AG10803 (cell line): ENCODE measurements at regions not wholly inside any gene's neighbourhood (a gene's known extent, or its start where the extent isn't known, plus 50 kb on each side); places are given as distances from the start of the nearest gene placed in this dataset.
A peak's percentile ranks its signal among the peaks of the same experiment; 100 is the strongest.

Experiments
- DNase-seq: peaks from one replicate; pipeline ENCODE4 v3.0.0; 2010; ENCODE audit warnings: low read depth
- H3K4me3 ChIP-seq: 2 replicates; pipeline ENCODE4 v1.5.1; 2011; ENCODE audit warnings: mild to moderate bottlenecking, low read length, control low read depth
- TF ChIP-seq, protein P1 (sequence below): conservative IDR thresholded peaks from 2 replicates; pipeline ENCODE4 v1.5.1; 2011; ENCODE audit warnings: mild to moderate bottlenecking, low read length, control low read depth, inconsistent platforms

DNA sequence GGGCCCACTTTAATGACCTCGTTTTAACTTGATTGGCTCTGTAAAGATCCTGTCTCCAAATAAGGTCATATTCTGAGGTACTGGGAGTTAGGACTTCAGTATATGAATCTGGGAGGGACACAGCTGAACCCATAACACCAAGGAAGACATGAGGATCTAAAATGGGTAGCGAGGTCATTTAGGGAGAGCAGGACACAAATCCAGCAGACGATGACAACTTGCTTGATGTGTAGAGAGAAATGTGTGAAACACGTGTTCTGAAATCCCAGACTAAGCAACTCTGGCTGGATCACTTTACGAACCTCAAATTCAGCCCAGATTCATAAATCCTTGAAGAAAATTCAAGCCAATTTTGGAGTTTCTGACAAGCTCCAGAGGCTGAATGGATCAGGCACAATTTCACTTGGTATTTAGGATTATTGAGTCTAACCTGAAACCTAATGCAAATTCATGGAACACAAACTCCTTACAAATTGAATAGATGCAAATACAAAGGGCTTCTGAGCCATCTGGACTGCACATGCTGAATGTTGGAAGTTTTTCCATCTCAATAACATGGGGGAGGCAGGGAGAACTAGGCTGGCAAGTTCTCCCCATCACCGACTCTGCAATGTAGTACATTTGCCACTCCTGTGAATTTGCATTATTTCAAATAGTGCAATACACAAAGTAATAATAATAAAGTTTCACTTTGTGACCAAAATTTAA, 74.0 kb upstream of the SLC30A5 start:
- TF ChIP-seq, protein P1, sequence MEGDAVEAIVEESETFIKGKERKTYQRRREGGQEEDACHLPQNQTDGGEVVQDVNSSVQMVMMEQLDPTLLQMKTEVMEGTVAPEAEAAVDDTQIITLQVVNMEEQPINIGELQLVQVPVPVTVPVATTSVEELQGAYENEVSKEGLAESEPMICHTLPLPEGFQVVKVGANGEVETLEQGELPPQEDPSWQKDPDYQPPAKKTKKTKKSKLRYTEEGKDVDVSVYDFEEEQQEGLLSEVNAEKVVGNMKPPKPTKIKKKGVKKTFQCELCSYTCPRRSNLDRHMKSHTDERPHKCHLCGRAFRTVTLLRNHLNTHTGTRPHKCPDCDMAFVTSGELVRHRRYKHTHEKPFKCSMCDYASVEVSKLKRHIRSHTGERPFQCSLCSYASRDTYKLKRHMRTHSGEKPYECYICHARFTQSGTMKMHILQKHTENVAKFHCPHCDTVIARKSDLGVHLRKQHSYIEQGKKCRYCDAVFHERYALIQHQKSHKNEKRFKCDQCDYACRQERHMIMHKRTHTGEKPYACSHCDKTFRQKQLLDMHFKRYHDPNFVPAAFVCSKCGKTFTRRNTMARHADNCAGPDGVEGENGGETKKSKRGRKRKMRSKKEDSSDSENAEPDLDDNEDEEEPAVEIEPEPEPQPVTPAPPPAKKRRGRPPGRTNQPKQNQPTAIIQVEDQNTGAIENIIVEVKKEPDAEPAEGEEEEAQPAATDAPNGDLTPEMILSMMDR = no peak
- no peak overlapping the region for H3K4me3 ChIP-seq
- no peak for DNase-seq

DNA sequence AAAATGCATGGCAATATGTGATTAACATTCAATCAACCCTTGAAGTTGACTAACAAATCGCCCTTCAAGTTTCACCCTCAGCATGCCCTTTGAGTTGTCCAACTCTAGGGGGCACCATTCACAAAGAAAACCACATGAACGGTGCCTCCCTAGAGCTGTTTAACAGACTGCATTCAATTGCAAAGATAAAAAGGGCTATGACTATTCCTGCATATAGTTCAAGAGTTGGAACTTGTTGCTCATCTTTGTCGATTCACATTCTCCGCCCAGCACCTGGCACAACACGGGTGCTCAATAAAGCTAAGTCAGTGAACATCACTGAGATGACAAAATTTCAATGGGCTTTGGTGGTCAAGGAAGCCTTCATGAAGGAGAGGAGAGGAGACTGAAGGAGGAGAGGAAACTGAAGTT, 69.6 kb upstream of the SLC30A5 start:
- no peak overlapping the region for H3K4me3 ChIP-seq
- DNase-seq = peak; percentile 28
- TF ChIP-seq, protein P1 = peak; percentile 55

DNA sequence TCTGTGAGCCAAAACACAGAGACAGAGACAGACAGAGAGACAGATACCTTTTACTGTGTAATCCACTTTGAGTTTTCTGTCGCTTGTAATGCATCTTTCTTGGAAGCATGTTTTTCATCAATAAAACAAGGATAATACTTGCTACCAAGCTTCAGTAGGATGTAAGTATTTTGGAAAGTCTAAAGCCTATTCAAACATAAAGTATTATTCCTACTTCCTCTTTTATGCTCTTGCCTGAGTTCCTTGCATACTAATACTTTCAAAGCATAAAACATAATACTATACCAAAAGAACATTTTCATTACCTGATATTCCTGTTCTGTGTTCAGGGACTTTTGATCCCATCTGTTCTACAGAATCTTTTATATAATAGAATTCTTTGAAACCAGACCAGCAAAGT, 64.5 kb upstream of the SLC30A5 start:
- no peak overlapping the region for H3K4me3 ChIP-seq
- no peak for DNase-seq
- TF ChIP-seq, protein P1 = no peak

DNA sequence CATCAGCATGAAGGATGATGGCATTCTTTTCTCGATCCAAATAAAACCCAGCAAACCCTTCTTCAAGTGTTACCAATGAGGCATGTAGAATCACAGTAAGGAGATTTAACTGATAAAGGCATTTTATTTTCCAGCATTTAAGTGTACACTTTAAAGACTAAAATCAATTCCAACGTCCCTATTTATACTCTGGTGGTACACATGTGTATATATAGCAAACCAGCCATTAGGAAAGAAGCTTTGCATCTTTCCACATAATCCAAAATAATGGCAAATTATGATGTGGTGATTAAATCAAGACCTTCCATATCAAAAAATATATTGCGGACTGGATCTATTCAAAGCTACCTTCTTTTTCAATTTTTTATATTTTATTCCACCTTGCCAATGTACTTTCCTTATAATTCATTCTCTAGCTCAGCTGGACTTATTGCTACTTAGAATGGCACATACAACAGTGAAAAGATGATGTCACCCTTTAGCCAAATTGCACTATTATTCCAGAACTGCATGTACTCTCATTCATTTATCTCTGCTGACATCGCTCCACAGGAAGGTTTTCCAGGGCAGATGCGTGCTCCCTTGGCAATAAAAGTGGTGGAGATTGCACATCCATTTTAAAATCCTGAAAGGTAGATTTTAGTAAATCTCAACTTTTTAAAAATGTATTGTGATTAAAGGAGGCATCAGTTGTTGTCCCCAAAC, 63.3 kb upstream of the SLC30A5 start:
- TF ChIP-seq, protein P1 = no peak
- DNase-seq = no peak
- H3K4me3 ChIP-seq = no peak overlapping the region

DNA sequence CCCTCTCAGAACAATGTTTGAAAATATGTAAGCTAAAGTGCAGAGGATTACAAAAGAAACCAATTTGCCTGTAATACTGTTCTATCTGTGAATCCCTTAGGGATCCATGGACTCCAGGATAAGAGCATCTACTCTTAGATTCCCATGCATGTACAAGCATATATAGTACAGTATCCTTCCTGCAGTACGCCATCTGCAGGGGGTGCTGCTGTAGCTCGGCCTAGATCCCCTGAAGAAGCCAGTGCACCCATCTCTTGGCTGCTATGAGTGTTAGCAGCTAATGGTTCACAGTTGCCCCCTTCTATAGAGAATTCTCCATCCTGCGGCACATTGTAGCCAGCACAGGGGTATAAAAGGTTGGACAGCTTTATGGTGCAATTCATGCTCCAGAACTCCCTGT, 61.8 kb upstream of the SLC30A5 start:
- H3K4me3 ChIP-seq = no peak overlapping the region
- TF ChIP-seq, protein P1 = no peak
- DNase-seq = no peak

DNA sequence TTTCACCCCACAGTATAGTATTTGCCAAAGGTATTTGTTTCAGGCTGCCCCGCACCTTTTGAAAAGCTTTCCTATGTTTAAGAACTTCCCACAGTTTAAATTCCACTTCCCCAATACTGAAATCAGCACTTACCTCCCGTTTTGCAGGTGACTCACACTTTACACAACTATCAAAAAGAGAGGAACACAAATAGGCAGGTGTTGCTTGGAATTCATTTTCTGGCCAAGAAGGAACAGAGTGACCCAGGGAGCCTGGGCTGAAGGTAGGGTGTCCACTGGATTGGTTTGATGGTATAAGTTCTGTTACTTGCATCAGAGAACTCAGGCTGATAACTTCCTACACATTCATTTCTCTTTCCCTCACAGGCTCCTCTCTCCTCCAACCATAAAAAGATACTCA, 60.1 kb upstream of the SLC30A5 start:
- DNase-seq = no peak
- TF ChIP-seq, protein P1 = no peak
- H3K4me3 ChIP-seq = no peak overlapping the region

DNA sequence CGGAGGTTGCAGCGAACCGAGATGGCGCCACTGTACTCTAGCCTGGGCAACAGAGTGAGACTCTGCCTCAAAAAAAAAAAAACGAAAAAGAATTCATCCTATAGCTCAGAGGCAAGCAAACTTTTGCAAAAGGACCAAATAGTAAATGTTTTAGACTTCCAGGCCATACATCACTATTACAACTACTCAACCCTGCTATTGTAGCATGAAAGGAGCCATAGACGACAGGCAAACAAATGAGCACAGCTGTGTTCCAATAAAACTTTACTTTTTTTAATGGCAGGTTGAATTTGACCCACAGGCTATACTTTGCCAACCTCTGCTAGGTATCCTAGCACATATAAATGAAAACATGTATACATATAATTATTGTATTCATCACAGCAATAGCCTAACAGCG, 58.9 kb upstream of the SLC30A5 start:
- no peak overlapping the region for H3K4me3 ChIP-seq
- TF ChIP-seq, protein P1 = no peak
- DNase-seq = no peak
